GM21717 (cell line): ENCODE measurements at regions not wholly inside any gene's neighbourhood (a gene's known extent, or its start where the extent isn't known, plus 50 kb on each side); places are given as distances from the start of the nearest gene placed in this dataset.

Source experiments
- ATAC-seq: cut with Tn5 transposase; IDR thresholded peaks from one replicate; pipeline ENCODE4 v1.9.1; 2021; ENCODE audit warnings: mild to moderate bottlenecking, moderate library complexity; ENCODE audit not compliant: unreplicated experiment

DNA sequence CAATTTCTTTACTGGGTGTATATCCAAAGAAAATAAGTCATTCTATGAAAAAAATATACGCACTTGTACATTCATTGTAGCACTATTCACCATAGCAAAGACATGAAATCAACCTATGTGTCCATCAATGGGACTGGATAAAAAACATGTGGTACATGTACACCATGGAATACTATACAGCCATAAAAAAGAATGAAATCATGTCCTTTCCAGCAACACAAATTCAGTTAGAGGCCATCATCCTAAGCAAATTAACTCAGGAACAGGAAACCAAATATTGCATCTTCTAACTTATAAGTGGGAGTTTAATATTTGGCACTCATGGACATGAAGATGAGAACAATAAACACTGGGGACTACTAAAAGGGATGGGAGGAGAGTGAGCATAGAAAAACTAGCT, 325.7 kb downstream of the TGFB2 start:
- no peak for ATAC-seq

GRCh38 chr1:218671573-218671972, 326.4 kb downstream of the TGFB2 start:
- ATAC-seq = no peak

- no peak for ATAC-seq
Measured at GRCh38 chr1:218673170-218673569, 328.0 kb downstream of the TGFB2 start.

DNA sequence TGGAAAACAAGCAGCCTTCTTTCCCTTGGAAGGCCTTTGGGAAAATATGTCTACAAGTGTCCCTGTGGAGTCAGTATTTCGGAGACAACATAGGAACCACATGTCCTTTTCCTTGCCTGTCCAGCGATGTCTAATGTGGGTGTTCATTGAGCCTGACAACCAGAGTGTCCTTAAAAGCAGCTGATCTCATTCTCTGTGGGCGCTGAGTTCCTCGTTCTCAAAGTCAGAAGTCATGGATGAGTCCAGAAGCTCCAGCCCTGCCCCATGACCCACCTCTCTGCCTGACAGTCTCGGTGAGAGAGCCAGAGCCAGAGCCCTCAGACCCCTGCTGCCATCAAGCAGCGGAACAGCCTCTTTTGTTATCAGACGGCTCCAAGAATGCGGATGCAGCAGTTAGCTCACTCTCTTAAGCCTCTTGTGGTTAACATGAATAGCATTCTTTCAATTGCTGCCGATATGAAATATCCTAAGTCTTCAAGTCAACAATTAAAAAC, 329.2 kb downstream of the TGFB2 start:
- ATAC-seq = no peak

DNA sequence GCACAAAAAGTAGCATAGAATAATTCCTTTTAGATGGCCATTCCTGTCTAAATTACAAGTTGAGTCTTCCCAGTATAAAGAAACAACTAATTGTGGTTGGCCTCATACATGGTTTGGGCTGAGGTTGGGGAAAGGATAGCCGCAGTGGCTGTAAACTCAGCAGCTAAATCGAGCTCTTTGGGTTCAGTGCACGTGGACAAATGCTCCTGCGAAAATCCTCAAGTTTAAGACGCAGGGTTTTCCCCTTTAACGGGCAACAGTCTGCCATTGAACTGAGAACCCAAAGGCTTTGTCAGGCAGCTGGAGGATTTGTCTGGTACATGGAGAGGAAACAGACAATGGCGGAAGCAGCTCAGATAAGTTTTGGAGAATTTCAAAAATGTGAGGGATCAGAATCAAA, 331.9 kb downstream of the TGFB2 start:
- ATAC-seq = no peak

DNA sequence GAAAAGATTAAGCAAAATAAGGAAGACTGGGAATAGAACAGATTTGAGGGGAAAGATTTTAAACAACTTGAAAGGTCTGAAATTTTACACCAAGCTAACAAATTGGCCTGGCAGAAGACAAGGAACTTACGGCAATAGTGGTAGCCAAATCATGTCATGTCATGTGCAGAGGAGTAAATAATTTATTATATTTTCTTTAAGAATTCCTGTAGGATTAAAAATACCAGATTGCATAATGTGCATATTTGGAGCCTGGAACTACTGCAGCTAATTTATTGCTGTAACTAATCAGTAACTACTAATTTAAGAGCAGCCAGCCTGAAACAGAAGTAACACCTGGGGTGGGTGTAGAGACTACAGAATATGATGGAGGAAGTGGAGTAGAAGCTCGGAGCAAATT, 334.3 kb downstream of the TGFB2 start:
- ATAC-seq = no peak

GRCh38 chr1:218679988-218680748, 335.0 kb downstream of the TGFB2 start:
- ATAC-seq = no peak

DNA sequence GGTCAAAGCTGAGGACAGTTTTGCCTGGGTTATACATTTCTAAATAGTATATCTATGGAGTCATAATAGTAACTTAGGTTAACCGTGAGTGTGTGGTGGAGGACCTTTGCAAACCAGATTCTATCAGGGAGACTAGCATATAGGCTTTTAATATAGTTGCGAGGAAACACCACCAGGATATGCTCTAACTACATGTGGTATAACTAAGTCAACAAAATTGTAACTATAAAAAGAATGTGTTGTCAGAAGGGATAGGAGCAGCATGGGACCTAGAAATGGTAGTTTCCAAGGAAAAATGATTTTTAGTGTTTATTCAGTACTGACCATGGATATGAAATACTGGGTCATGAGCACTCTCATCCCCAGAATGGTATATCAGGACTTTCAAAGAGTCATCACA, 338.1 kb downstream of the TGFB2 start:
- ATAC-seq = no peak

GRCh38 chr1:218686258-218686657, 341.1 kb downstream of the TGFB2 start:
- ATAC-seq = no peak

GRCh38 chr1:218686761-218687160, 341.6 kb downstream of the TGFB2 start:
- no peak for ATAC-seq

DNA sequence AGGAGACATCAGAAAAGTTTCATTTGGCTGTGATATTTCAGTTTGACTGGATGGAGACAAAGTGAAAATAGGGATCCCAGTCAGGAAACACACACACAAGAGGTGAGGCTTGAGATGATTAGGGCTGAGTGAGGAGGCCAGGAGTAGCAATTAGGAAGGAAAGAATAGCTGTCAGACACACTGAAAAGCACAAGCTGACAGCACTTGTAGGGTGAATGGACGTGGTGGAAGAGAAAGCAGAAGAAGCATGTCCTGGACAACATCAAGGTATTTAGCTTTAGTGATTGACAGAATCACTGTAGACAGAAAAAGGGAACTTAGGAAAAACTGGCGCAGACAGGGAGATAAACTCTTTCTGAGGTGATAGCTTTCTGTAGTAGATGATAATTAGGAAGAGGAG, 347.7 kb downstream of the TGFB2 start:
- ATAC-seq = no peak

DNA sequence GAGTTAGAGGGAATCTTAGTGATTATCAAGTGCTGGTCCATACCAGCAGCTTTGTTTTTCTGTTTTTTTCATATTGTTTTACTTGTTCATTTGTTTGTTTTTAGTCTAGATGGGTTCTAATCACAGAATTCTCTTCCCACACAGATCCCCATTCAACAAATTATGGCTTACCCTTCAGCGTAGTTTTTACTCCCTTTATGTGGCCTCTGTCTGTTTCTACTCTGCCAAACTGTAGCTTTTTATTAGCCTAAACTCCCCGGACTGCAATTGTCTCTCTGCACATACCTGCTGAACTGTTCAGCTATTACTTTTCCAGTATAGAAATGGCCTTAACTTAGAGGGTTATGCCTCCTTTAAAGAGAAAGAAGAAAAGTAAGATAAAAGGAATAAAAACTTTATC, 348.5 kb downstream of the TGFB2 start:
- no peak for ATAC-seq

- no peak for ATAC-seq
Measured at GRCh38 chr1:218694085-218694484, 348.9 kb downstream of the TGFB2 start.

GRCh38 chr1:218694636-218695035, 349.5 kb downstream of the TGFB2 start:
- ATAC-seq = no peak

DNA sequence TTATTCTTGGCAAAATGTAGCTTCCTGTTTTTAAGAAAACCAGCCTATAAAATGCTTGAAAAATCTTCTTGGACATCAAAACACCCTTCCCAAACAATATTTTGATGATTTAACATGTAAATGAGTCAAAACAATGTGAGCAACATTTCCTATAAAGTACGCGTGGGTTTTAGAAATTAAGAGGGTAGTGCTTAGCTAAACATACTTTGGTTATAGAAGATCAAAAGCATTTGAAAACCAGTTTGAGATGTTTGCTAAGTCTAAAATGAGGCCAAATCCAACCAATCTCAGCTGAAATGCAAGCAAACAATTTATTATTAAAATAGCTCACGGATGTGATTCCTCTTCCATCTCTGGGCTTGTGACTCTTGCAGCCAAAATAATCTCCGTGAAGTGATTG, 350.4 kb downstream of the TGFB2 start:
- no peak for ATAC-seq

DNA sequence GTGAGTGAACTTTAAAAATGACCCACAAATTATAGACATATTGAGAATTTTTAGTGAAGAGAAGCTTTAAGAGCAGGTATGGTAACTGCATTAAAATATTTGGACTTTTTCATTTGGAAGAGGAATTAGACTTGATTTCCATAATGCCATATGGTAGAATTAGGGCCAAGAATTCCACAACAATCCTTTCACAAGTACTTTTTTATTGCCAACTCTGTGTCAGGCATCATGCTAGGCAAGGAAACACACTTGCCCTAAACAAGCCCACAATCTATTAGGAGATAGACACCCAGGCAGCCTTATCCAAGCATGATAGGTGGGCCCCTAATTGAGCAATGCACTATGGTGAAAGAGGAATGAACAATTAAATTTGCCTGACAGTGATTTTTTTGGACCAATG, 353.0 kb downstream of the TGFB2 start:
- no peak for ATAC-seq

- ATAC-seq = no peak
Measured at GRCh38 chr1:218699421-218699820, 354.3 kb downstream of the TGFB2 start.

DNA sequence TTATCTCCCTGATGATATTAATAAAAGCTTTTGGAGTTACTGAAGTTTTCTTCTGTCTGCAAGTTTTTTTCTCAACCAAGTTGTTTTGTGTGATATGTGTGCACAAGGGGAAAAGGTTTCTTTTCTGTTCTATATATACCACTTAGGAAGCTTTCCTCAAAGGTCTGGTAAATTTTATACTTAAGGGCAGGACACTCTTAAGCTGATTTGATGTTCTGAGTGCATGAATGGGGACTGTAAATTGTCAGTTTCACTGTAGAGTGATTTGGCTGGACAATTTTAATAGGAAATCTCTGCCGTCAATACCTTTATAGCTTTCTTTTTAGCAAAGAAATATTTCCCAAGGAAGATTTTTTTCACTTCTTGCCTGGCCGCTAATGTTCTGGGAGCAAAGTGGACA, 354.7 kb downstream of the TGFB2 start:
- ATAC-seq = no peak

DNA sequence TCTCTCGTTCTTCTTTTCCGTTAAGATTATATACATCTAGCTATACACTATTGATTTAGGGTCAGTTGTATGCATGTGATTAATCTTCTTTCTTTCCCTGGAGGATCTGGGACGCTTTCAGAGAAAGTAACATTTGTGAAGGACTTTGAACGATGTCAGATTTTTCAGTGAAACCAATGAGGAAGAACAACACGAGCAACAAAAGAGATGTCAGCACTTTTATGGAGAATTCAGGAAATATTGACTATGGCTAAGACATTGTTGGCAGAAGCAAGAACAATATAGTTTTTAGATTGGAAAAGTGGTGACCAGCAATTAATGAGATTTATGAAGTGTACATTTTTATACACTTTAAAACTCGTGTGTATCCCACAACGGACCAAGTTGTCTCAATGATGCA, 355.5 kb downstream of the TGFB2 start:
- ATAC-seq = no peak

GRCh38 chr1:218701131-218701530, 356.0 kb downstream of the TGFB2 start:
- no peak for ATAC-seq

DNA sequence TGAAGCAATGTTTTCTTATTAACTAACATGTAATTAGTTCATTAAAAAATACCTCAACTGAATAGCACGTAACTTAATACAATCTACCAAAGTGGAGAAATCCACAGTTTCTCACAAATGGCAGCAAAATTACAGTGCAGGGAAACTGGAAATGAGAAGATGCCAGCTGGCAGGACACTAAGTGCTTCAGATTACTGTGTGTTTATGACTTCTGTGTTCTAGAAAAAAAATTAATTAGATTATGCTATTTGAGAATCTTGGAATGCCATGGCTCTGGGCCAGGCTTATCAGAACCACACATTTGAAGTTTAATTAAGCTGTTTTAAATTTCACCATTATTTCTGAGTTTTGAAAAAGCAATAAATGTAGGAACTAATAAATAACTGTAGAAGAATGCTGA, 357.6 kb downstream of the TGFB2 start:
- ATAC-seq = no peak

- ATAC-seq = no peak
Measured at GRCh38 chr1:218703836-218704235, 358.7 kb downstream of the TGFB2 start.

DNA sequence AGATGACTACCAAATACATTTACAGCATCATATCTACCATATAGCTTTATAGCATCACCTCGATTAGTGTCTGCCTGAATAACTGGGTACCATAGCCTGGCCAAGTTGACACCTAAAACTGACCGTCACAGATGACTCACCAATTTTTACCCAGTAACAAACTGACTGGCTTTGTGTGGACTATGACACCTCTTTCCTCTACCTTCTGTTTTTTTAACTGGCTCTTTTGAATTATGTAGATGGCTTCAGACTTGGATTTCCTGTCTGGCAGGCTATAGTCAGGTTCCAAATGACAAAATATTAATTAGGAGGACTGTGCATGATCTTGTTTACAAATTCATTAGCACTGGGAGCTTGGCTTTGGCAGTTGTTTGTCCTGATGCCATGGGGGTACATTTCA, 360.3 kb downstream of the TGFB2 start:
- ATAC-seq = no peak
